Suprapubic skin (tissue), 3 donors: ENCODE measurements at regions not wholly inside any gene's neighbourhood (a gene's known extent, or its start where the extent isn't known, plus 50 kb on each side); places are given as distances from the start of the nearest gene placed in this dataset.

ENCODE experiments used
- CTCF ChIP-seq, 2 donors: fragments of 200-600 bp in 1 of 2; fragments of 450-650 bp in 1 of 2; sonication (generic) in 1 of 2; IDR thresholded peaks; one replicate each; pipeline ENCODE4 v1.5.1; 2016 to 2019; ENCODE audit warnings: antibody characterized with exemption in 2 of 2, mild to moderate bottlenecking in 1 of 2, moderate library complexity in 1 of 2
- POLR2A ChIP-seq, 2 donors: fragments of 450-650 bp; IDR thresholded peaks; one replicate each; pipeline ENCODE4 v1.6.1; 2017; ENCODE audit warnings: antibody characterized with exemption in 2 of 2, mild to moderate bottlenecking in 2 of 2, moderate library complexity in 2 of 2

- no peak for TF ChIP-seq CTCF (IDR thresholded peaks at IDR 0.05)
- no peak for TF ChIP-seq POLR2A (IDR thresholded peaks at IDR 0.05)
Observed at GRCh38 chr5:67407979-67408378, 211.4 kb upstream of the CD180 start.
